ENCODE measurements at regions not wholly inside any gene's neighbourhood (a gene's known extent, or its start where the extent isn't known, plus 50 kb on each side); places are given as distances from the start of the nearest gene placed in this dataset.

DNA sequence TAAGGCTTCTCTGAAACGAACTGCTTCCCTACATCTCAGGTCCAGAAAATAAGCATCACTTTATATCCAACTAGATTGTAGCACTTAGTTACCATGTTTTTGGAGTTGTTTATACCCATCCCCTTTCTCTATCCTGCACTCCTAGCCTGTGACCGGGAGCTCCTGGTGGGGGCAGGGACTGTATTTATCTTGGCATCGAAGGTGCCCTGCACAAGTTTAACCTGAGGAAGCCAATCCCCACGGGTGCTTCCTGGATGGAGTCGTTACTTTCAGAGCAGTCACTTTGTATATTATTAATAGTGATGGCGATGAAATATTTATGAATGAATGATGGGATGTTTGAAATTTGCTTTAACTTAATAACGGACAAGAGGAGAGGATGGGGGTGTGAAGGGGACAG lies 73.9 kb downstream of the KLHDC7A start:
- no peak overlapping the region for H4K5ac ChIP-seq (ENCODE audit: low read depth, low read length)
- no peak overlapping the region for H3K9ac ChIP-seq (ENCODE audit: low read depth, low read length)
- no peak overlapping the region for H4K91ac ChIP-seq (ENCODE audit: insufficient read depth, low read depth, low read length)
- H2AFZ ChIP-seq (replicated peaks; ENCODE audit: low read length, poor library complexity) = no peak overlapping the region
- CTCF ChIA-PET = interaction anchor here (0.6 kb wide), 1 partner anchor 21 kb away, joined by 3 read pairs; no protein-coding TSS in a partner anchor
- no peak overlapping the region for H2AK5ac ChIP-seq (ENCODE audit: low read depth, low read length)
- no peak overlapping the region for H3K4ac ChIP-seq (ENCODE audit: low read depth, low read length)
- H3K23ac ChIP-seq (ENCODE audit: low read depth, low read length) = no peak overlapping the region
- H4K8ac ChIP-seq (ENCODE audit: low read depth in 2 of 2, low read length in 2 of 2) = no peak overlapping the region
- no peak overlapping the region for H3K14ac ChIP-seq (replicated peaks; ENCODE audit: low read depth, low read length)
- H2BK5ac ChIP-seq (ENCODE audit: low read depth, low read length, poor library complexity, severe bottlenecking) = no peak overlapping the region
- dilution Hi-C loops (cut with HindIII; ENCODE audit: low sequenced_read_pairs, unreplicated experiment) = no loop called here
- H3K18ac ChIP-seq (ENCODE audit: low read depth, low read length) = no peak overlapping the region
- no peak for TF ChIP-seq MAFK (IDR thresholded peaks at IDR 0.05; ENCODE audit: low read depth, low read length)
- no peak overlapping the region for H2BK20ac ChIP-seq (ENCODE audit: low read depth, low read length)
- no peaks in the 10 kb centered on the region for H3K9me1 ChIP-seq (ENCODE audit: insufficient read depth, low read length)
- intact Hi-C loops (cut with micrococcal nuclease) = no loop called here
- no peak for ATAC-seq (ENCODE audit: low read depth)
- no peak overlapping the region for H3K27ac ChIP-seq (ENCODE audit: insufficient read depth, low read length)
- peaks cover 1% of the 10 kb centered on the region; the same call in 1 of the 2 replicates for H3K27me3 ChIP-seq (ENCODE audit: control insufficient read depth, insufficient read depth, low read length)
- H2BK120ac ChIP-seq (ENCODE audit: low read depth, low read length) = no peak overlapping the region
- H3K4me2 ChIP-seq (ENCODE audit: low read depth, low read length) = no peak overlapping the region
- in situ Hi-C loops (cut with MboI; ENCODE audit: low sequenced_read_pairs) = no loop called here
- H3K4me3 ChIP-seq (ENCODE audit: insufficient read depth, low read depth, low read length) = no peak overlapping the region
- no peak overlapping the region for H3K56ac ChIP-seq (ENCODE audit: extremely low read depth, insufficient read depth, low read length)
- POLR2A ChIA-PET (ENCODE audit: unreplicated experiment) = no interaction called here
- H2AK9ac ChIP-seq (replicated peaks; ENCODE audit: low read depth, low read length, poor library complexity) = no peak overlapping the region
- WGBS, 2 experiments (ENCODE audit: extremely low coverage in 2 of 2, insufficient read length in 1 of 2) = 100% methylated on average over 2 of the region's 7 CpGs; no CpG with 5 or more reads in 1 of the 2 experiments
- no peaks in the 10 kb centered on the region for H3K9me3 ChIP-seq (ENCODE audit: control insufficient read depth, insufficient read depth, low read length)
- BruUV-seq (replicated peaks) = no TSS peak
- H3K4me1 ChIP-seq (ENCODE audit: control insufficient read depth, insufficient read depth, low read length) = no peaks in the 10 kb centered on the region
- H2BK15ac ChIP-seq (ENCODE audit: low read depth, low read length) = no peak overlapping the region
- H3K36me3 ChIP-seq (ENCODE audit: control insufficient read depth, insufficient read depth, low read length) = no peaks in the 10 kb centered on the region
- H4K20me1 ChIP-seq (ENCODE audit: insufficient read depth, low read length) = no peaks in the 10 kb centered on the region
- H3K79me1 ChIP-seq (ENCODE audit: low read depth in 1 of 2, low read length in 2 of 2) = no peaks in the 10 kb centered on the region
- no peak for DNase-seq
